A673 (cell line): ENCODE measurements at regions not wholly inside any gene's neighbourhood (a gene's known extent, or its start where the extent isn't known, plus 50 kb on each side); places are given as distances from the start of the nearest gene placed in this dataset.

Experiments used
- BruUV-seq: library from RNA; stranded (reverse); fragments of 400-500 nt; replicated peaks from 2 replicates; lab custom pipeline; 2021; lab: Mats Ljungman, UMichigan
- CTCF ChIA-PET: fragments of 300-600 bp; sonication (Branson Sonifier 250); formaldehyde crosslinking; loops from one replicate; lab custom pipeline; 2022; ENCODE audit warnings: antibody characterized with exemption; lab: Charles Lee
- POLR2A ChIA-PET: fragments of 300-600 bp; sonication (Branson Sonifier 250); formaldehyde crosslinking; loops from one replicate; lab custom pipeline; 2022; ENCODE audit warnings: antibody characterized with exemption; ENCODE audit not compliant: low non-redundant PET; lab: Charles Lee
- DNase-seq: peaks from one replicate; pipeline ENCODE4 v3.0.0-alpha.2; 2015; ENCODE audit warnings: low spot score
- H3K27ac ChIP-seq: fragments of 200-600 bp; sonication (generic); 2 replicates; pipeline ENCODE4 v1.5.1; 2016; ENCODE audit warnings: mixed run types, low read depth, mild to moderate bottlenecking, mixed read lengths, antibody characterized with exemption, low read length; ENCODE audit not compliant: poor library complexity, severe bottlenecking
- H3K27me3 ChIP-seq: fragments of 200-600 bp; sonication (generic); replicated peaks from 2 replicates; pipeline ENCODE4 v1.6.1; 2017; ENCODE audit warnings: mixed run types, low read depth, mild to moderate bottlenecking, mixed read lengths, antibody characterized with exemption, low read length; ENCODE audit not compliant: insufficient read depth, poor library complexity
- H3K36me3 ChIP-seq: fragments of 200-600 bp; sonication (generic); 2 replicates; pipeline ENCODE4 v1.6.1; 2016; ENCODE audit warnings: mixed run types, mild to moderate bottlenecking, mixed read lengths, antibody characterized with exemption, low read length; ENCODE audit not compliant: insufficient read depth, poor library complexity, severe bottlenecking
- H3K4me1 ChIP-seq: fragments of 200-600 bp; sonication (generic); 2 replicates; pipeline ENCODE4 v1.6.1; 2017; ENCODE audit warnings: mixed run types, mild to moderate bottlenecking, mixed read lengths, antibody characterized with exemption, low read length; ENCODE audit not compliant: insufficient read depth, poor library complexity, severe bottlenecking
- H3K4me3 ChIP-seq: fragments of 200-600 bp; sonication (generic); 2 replicates; pipeline ENCODE4 v1.5.1; 2016; ENCODE audit warnings: low read depth, mixed run types, mild to moderate bottlenecking, mixed read lengths, low read length; ENCODE audit not compliant: poor library complexity, severe bottlenecking
- H3K9me3 ChIP-seq: fragments of 200-600 bp; sonication (generic); 2 replicates; pipeline ENCODE4 v1.6.1; 2016; ENCODE audit warnings: mixed run types, low read depth, mild to moderate bottlenecking, mixed read lengths, antibody characterized with exemption, low read length; ENCODE audit not compliant: poor library complexity, severe bottlenecking
- EZH2 ChIP-seq: fragments of 200-600 bp; sonication (generic); IDR thresholded peaks from 2 replicates; pipeline ENCODE4 v1.6.1; 2017; ENCODE audit warnings: borderline replicate concordance, low read depth, mild to moderate bottlenecking, mixed read lengths, antibody characterized with exemption, low read length; ENCODE audit not compliant: poor library complexity, severe bottlenecking
- intact Hi-C: fragments of 100-400 bp; cut with micrococcal nuclease; formaldehyde crosslinking; loops from one replicate; pipeline ENCODE4 v1.10.0; 2022; ENCODE audit not compliant: unreplicated experiment
- TF ChIP-seq, protein P1 (sequence below): fragments of 300-800, 200-600 bp; sonication (generic); conservative IDR thresholded peaks from 2 replicates; pipeline ENCODE4 v1.5.1; 2017; ENCODE audit warnings: low read depth, mild to moderate bottlenecking, antibody characterized with exemption, low read length, moderate library complexity, mixed read lengths

DNA sequence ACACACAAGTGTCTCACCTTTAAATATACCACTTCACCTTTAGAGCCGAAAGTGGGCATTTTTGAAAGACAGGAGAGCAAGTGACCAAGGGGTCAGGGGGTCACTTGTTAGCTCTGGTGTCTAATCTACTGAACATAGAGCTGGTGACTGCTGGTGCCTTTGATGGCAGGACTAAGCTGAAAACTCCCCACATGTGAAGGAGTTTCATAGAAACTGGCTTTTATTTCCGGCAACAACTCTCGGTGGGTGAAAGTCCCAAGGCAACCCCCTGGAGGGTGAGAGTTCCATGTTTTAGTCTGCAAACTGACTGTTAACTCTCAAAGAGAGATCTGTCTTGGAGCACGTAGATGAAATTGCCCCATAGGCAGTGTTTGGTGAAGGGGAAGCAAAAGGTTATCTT lies 466.9 kb downstream of the DMRTA1 start:
- BruUV-seq: no TSS peak
- Histone ChIP-seq H3K4me3 (no peak overlapping the region), H3K36me3 (no peaks in the 10 kb centered on the region), H3K9me3 (no peaks in the 10 kb centered on the region), H3K4me1 (no peaks in the 10 kb centered on the region), H3K27ac (no peak overlapping the region), H3K27me3 (no peaks in the 10 kb centered on the region)
- TF ChIP-seq, protein P1, sequence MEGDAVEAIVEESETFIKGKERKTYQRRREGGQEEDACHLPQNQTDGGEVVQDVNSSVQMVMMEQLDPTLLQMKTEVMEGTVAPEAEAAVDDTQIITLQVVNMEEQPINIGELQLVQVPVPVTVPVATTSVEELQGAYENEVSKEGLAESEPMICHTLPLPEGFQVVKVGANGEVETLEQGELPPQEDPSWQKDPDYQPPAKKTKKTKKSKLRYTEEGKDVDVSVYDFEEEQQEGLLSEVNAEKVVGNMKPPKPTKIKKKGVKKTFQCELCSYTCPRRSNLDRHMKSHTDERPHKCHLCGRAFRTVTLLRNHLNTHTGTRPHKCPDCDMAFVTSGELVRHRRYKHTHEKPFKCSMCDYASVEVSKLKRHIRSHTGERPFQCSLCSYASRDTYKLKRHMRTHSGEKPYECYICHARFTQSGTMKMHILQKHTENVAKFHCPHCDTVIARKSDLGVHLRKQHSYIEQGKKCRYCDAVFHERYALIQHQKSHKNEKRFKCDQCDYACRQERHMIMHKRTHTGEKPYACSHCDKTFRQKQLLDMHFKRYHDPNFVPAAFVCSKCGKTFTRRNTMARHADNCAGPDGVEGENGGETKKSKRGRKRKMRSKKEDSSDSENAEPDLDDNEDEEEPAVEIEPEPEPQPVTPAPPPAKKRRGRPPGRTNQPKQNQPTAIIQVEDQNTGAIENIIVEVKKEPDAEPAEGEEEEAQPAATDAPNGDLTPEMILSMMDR: no peak
- TF ChIP-seq EZH2: no peak
- POLR2A ChIA-PET: no interaction called here
- intact Hi-C loops: no loop called here
- DNase-seq: no peak
- CTCF ChIA-PET: no interaction called here

DNA sequence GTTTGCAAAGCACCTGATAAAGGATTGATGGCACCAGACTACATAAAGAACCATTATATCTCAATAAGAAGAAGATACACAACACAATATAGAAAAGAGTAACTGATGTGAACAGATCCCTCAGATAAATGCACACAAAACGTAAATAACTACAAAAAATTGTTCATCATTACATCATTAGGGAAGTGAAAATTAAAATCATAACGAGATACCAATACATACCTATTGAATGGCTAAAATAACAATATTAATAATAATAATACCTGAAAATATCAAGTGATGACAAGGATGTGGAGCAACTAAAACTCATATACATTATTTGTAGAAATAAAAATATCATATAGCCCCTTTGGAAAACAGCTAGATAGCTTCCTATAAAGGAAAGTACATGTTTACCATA lies 469.5 kb downstream of the DMRTA1 start:
- Histone ChIP-seq H3K27me3 (no peaks in the 10 kb centered on the region), H3K27ac (no peak overlapping the region), H3K9me3 (no peaks in the 10 kb centered on the region), H3K4me3 (no peak overlapping the region), H3K4me1 (no peaks in the 10 kb centered on the region), H3K36me3 (no peaks in the 10 kb centered on the region)
- ChIA-PET POLR2A (no interaction called here), CTCF (no interaction called here)
- TF ChIP-seq, protein P1: no peak
- TF ChIP-seq EZH2: no peak
- no TSS peak for BruUV-seq
- DNase-seq: no peak
- intact Hi-C loops: no loop called here

DNA sequence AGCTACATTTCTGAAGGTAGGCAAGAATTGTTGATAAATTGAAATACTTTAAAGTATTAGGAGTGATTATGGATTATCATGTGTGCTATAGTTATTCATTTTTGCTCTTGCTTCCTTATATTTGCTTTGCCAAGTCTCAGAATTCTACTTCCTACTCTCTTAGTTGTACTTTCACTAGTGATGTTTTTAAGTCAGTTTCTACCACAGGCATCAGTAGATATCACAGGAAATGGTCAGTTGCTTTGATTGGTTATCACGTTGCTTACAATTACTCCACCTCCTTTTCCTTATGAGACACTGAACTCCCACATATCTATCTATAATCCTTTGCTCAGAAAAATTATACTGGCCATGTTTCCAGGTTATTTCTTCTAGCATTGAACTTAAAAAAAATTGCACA lies 472.8 kb downstream of the DMRTA1 start:
- DNase-seq: no peak
- no peak overlapping the region for H3K27ac ChIP-seq
- no peaks in the 10 kb centered on the region for H3K27me3 ChIP-seq
- CTCF ChIA-PET: no interaction called here
- no peaks in the 10 kb centered on the region for H3K4me1 ChIP-seq
- no peak for TF ChIP-seq EZH2
- TF ChIP-seq, protein P1: no peak
- POLR2A ChIA-PET: no interaction called here
- no peaks in the 10 kb centered on the region for H3K9me3 ChIP-seq
- BruUV-seq: no TSS peak
- no peak overlapping the region for H3K4me3 ChIP-seq
- H3K36me3 ChIP-seq: no peaks in the 10 kb centered on the region
- intact Hi-C loops: no loop called here
